Activated CD8-positive, alpha-beta T cell treated with anti-CD3 and anti-CD28 coated beads for 36 hours (primary cell): ENCODE measurements at regions not wholly inside any gene's neighbourhood (a gene's known extent, or its start where the extent isn't known, plus 50 kb on each side); places are given as distances from the start of the nearest gene placed in this dataset.

Experiments used
- ATAC-seq: fragments of 200-7000 bp; cut with Tn5 transposase; one replicate; pipeline ENCODE4 v1.10.0; 2021; ENCODE audit warnings: mild to moderate bottlenecking, moderate library complexity
- CTCF ChIA-PET: fragments of 350-600 bp; sonication (Branson Sonifier 250); formaldehyde crosslinking; loops from one replicate; lab custom pipeline; 2021; ENCODE audit warnings: antibody characterized with exemption; lab: Charles Lee
- POLR2A ChIA-PET: fragments of 350-600 bp; sonication (Branson Sonifier 250); formaldehyde crosslinking; loops from one replicate; lab custom pipeline; 2021; ENCODE audit warnings: antibody characterized with exemption; lab: Charles Lee
- DNase-seq: peaks from one replicate; pipeline ENCODE4 v3.0.0-alpha.2; 2020
- H3K27ac Mint-ChIP-seq: one replicate; pipeline ENCODE4 v1.8.0; 2021; ENCODE audit warnings: mild to moderate bottlenecking, mixed read lengths
- H3K27me3 Mint-ChIP-seq: one replicate; pipeline ENCODE4 v1.8.0; 2021; ENCODE audit warnings: mixed read lengths
- H3K36me3 Mint-ChIP-seq: one replicate; pipeline ENCODE4 v1.8.0; 2021; ENCODE audit warnings: low read depth, mixed read lengths
- H3K4me1 Mint-ChIP-seq: one replicate; pipeline ENCODE4 v1.8.0; 2021; ENCODE audit warnings: low read depth, mixed read lengths
- H3K4me3 Mint-ChIP-seq: one replicate; pipeline ENCODE4 v1.8.0; 2021; ENCODE audit warnings: mild to moderate bottlenecking, moderate library complexity, mixed read lengths
- H3K9me3 Mint-ChIP-seq: one replicate; pipeline ENCODE4 v1.8.0; 2021; ENCODE audit warnings: mixed read lengths
- intact Hi-C: fragments of 100-400 bp; cut with micrococcal nuclease; formaldehyde crosslinking; loops from one replicate; pipeline ENCODE4 v1.10.0; 2022
- TF ChIP-seq, protein P1 (sequence below): fragments of 200-600 bp; IDR thresholded peaks from one replicate; pipeline ENCODE4 v1.8.0; 2022; ENCODE audit warnings: antibody characterized with exemption, mild to moderate bottlenecking

DNA sequence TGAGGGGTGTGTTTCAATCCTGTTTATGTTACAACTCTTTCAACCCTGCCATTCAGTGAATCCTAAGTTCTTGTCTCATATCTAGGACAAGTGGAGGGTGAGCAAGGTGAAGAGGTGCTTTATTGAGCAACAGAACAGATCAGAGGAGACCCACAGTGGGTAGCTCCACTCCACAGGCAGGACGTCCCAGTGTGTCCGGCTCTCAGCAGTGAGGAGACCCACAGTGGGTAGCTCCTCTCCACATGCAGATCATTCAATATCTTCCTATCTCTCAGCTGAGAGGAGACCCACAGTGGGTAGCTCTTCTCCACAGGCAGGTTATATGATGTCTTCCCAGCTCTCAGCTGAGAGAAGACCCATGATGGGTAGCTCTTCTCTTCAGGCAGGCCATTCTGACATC is 556.7 kb downstream of the SI start:
- no peaks in the 10 kb centered on the region for H3K4me1 Mint-ChIP-seq
- ATAC-seq = no peak
- DNase-seq = no peak
- H3K27me3 Mint-ChIP-seq = no peaks in the 10 kb centered on the region
- H3K4me3 Mint-ChIP-seq = no peak overlapping the region
- peaks cover 12% of the 10 kb centered on the region for H3K9me3 Mint-ChIP-seq
- CTCF ChIA-PET = no interaction called here
- TF ChIP-seq, protein P1, sequence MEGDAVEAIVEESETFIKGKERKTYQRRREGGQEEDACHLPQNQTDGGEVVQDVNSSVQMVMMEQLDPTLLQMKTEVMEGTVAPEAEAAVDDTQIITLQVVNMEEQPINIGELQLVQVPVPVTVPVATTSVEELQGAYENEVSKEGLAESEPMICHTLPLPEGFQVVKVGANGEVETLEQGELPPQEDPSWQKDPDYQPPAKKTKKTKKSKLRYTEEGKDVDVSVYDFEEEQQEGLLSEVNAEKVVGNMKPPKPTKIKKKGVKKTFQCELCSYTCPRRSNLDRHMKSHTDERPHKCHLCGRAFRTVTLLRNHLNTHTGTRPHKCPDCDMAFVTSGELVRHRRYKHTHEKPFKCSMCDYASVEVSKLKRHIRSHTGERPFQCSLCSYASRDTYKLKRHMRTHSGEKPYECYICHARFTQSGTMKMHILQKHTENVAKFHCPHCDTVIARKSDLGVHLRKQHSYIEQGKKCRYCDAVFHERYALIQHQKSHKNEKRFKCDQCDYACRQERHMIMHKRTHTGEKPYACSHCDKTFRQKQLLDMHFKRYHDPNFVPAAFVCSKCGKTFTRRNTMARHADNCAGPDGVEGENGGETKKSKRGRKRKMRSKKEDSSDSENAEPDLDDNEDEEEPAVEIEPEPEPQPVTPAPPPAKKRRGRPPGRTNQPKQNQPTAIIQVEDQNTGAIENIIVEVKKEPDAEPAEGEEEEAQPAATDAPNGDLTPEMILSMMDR = no peak
- intact Hi-C loops = no loop called here
- H3K36me3 Mint-ChIP-seq = no peaks in the 10 kb centered on the region
- no peak overlapping the region for H3K27ac Mint-ChIP-seq
- POLR2A ChIA-PET = no interaction called here

DNA sequence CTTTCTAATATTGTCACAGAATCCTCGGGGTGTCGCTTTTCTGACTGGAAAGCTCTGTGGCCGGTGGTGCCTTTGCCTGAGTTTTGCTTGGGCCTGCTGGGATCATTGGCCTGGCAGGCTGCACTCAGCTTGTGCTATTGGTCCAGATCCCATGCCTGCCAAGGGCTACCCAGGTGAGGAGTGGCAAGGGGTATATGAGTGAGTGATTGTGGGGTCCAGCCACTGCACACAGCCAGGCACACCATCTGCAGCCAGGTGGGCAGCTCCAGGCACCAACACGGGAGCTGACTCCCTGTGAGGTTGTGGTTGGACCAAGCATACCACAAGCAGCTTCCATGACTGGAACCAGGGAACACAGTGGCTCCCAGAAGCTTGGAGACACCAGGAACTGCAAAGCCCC is 557.2 kb downstream of the SI start:
- TF ChIP-seq, protein P1 = no peak
- ATAC-seq (no peak), DNase-seq (no peak)
- no peaks in the 10 kb centered on the region for H3K4me1 Mint-ChIP-seq
- ChIA-PET POLR2A (no interaction called here), CTCF (no interaction called here)
- no peaks in the 10 kb centered on the region for H3K27me3 Mint-ChIP-seq
- H3K4me3 Mint-ChIP-seq = no peak overlapping the region
- H3K9me3 Mint-ChIP-seq = peaks cover 12% of the 10 kb centered on the region
- intact Hi-C loops = no loop called here
- H3K27ac Mint-ChIP-seq = no peak overlapping the region
- no peaks in the 10 kb centered on the region for H3K36me3 Mint-ChIP-seq

DNA sequence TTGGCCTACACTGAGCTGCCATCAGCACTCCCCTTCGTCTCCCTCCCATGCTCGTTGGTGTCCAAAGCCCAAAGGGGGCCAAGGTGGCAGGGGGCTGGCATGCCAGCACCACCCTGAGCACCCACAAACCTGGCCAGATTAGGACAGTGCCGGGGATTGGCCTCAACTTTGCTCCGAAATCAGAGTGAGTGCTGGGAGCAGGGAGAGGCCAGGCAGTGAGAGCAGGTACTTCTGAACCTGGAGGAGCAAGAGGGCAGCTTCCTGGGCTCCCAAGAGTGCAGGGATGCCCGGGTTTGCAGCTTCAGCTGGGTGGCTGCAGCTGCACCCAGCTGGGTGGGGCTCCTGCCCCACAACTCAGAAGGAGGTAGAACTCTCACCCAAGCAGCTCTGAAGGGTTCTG is 563.0 kb downstream of the SI start:
- H3K4me1 Mint-ChIP-seq = no peaks in the 10 kb centered on the region
- DNase-seq (no peak), ATAC-seq (no peak)
- ChIA-PET POLR2A (no interaction called here), CTCF (no interaction called here)
- no peak overlapping the region for H3K4me3 Mint-ChIP-seq
- intact Hi-C loops = no loop called here
- no peak overlapping the region for H3K27ac Mint-ChIP-seq
- TF ChIP-seq, protein P1 = no peak
- H3K9me3 Mint-ChIP-seq = peaks cover 2% of the 10 kb centered on the region
- H3K27me3 Mint-ChIP-seq = no peaks in the 10 kb centered on the region
- H3K36me3 Mint-ChIP-seq = no peaks in the 10 kb centered on the region

GRCh38 chr3:164514576-164514975 is 563.7 kb downstream of the SI start:
- peaks cover 2% of the 10 kb centered on the region for H3K9me3 Mint-ChIP-seq
- no peaks in the 10 kb centered on the region for H3K27me3 Mint-ChIP-seq
- intact Hi-C loops = no loop called here
- no peak for ATAC-seq
- ChIA-PET CTCF (no interaction called here), POLR2A (no interaction called here)
- H3K36me3 Mint-ChIP-seq = no peaks in the 10 kb centered on the region
- TF ChIP-seq, protein P1 = no peak
- no peak overlapping the region for H3K27ac Mint-ChIP-seq
- no peaks in the 10 kb centered on the region for H3K4me1 Mint-ChIP-seq
- DNase-seq = no peak
- no peak overlapping the region for H3K4me3 Mint-ChIP-seq

DNA sequence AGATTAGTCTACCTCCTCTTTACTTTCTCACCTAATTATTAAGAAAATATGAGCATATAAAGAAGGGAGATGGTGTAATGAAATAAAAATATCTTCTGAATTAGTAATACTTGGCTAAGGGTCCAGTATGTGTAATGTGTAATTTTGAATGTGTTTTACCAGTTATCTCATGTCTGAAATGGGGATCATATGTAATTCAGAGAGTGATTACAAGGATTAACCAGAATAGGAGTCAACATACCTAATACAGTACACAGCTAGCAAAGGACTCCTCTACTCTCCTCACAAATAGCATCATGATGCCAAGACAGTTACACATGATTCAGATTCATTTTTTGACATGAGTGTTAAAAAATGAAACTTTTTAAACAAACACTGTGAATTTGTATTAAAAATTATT is 570.4 kb downstream of the SI start:
- Mint-ChIP-seq H3K27ac (no peak overlapping the region), H3K4me1 (no peaks in the 10 kb centered on the region), H3K27me3 (no peaks in the 10 kb centered on the region), H3K36me3 (no peaks in the 10 kb centered on the region), H3K9me3 (no peaks in the 10 kb centered on the region), H3K4me3 (no peak overlapping the region)
- no peak for ATAC-seq
- intact Hi-C loops = no loop called here
- CTCF ChIA-PET = no interaction called here
- DNase-seq = no peak
- TF ChIP-seq, protein P1 = no peak
- POLR2A ChIA-PET = no interaction called here
